IMR-90 (cell line): ENCODE measurements at regions not wholly inside any gene's neighbourhood (a gene's known extent, or its start where the extent isn't known, plus 50 kb on each side); places are given as distances from the start of the nearest gene placed in this dataset.

Experiments
- ATAC-seq: fragments of 200-7000 bp; cut with Tn5 transposase; 2 replicates; pipeline ENCODE4 v1.9.1; 2020; ENCODE audit warnings: low read depth, mild to moderate bottlenecking, moderate library complexity
- BruUV-seq: library from RNA; stranded (reverse); fragments of 400-500 nt; replicated peaks from 2 replicates; lab custom pipeline; 2021; lab: Mats Ljungman, UMichigan
- CTCF ChIA-PET: fragments of 300-600 bp; formaldehyde crosslinking; extraction: SDS; loops from one replicate; lab custom pipeline; 2021; ENCODE audit warnings: antibody characterized with exemption; lab: Yijun Ruan, JAX
- POLR2A ChIA-PET: fragments of 300-600 bp; sonication (Branson Sonifier 250); formaldehyde crosslinking; loops from one replicate; lab custom pipeline; 2022; ENCODE audit warnings: antibody characterized with exemption; ENCODE audit not compliant: unreplicated experiment; lab: Charles Lee
- DNase-seq: peaks from one replicate; pipeline ENCODE4 v3.0.0; 2013
- H2AFZ ChIP-seq: replicated peaks from 2 replicates; pipeline ENCODE3; 2013; ENCODE audit warnings: low read length, mild to moderate bottlenecking; ENCODE audit not compliant: poor library complexity
- H2AK5ac ChIP-seq: 2 replicates; pipeline ENCODE4 v1.6.1; 2013; ENCODE audit warnings: low read depth, low read length, inconsistent platforms
- H2AK9ac ChIP-seq: replicated peaks from 2 replicates; pipeline ENCODE3; 2013; ENCODE audit warnings: mild to moderate bottlenecking, low read depth, low read length, moderate library complexity; ENCODE audit not compliant: poor library complexity
- H2BK120ac ChIP-seq: 2 replicates; pipeline ENCODE4 v1.6.1; 2013; ENCODE audit warnings: low read depth, low read length, inconsistent platforms
- H2BK15ac ChIP-seq: 3 replicates; pipeline ENCODE4 v1.6.1; 2013; ENCODE audit warnings: low read depth, low read length, inconsistent platforms
- H2BK20ac ChIP-seq: 2 replicates; pipeline ENCODE4 v1.6.1; 2013; ENCODE audit warnings: low read depth, mild to moderate bottlenecking, inconsistent platforms, low read length, moderate library complexity
- H2BK5ac ChIP-seq: 2 replicates; pipeline ENCODE4 v1.6.1; 2013; ENCODE audit warnings: mild to moderate bottlenecking, low read depth, low read length, inconsistent platforms; ENCODE audit not compliant: poor library complexity, severe bottlenecking
- H3K14ac ChIP-seq: replicated peaks from 2 replicates; pipeline ENCODE4 v1.6.1; 2013; ENCODE audit warnings: low read depth, low read length, inconsistent platforms
- H3K18ac ChIP-seq: 2 replicates; pipeline ENCODE4 v1.6.1; 2013; ENCODE audit warnings: low read depth, low read length, control low read depth
- H3K23ac ChIP-seq: 2 replicates; pipeline ENCODE4 v1.6.1; 2013; ENCODE audit warnings: low read depth, low read length, inconsistent platforms
- H3K27ac ChIP-seq: 2 replicates; pipeline ENCODE4 v1.5.1; 2013; ENCODE audit warnings: mild to moderate bottlenecking, control low read depth, low read length; ENCODE audit not compliant: insufficient read depth
- H3K27me3 ChIP-seq: 2 replicates; pipeline ENCODE4 v1.6.1; 2013; ENCODE audit warnings: low read length; ENCODE audit not compliant: control insufficient read depth, insufficient read depth
- H3K36me3 ChIP-seq: 2 replicates; pipeline ENCODE4 v1.6.1; 2013; ENCODE audit warnings: low read length, mixed read lengths; ENCODE audit not compliant: control insufficient read depth, insufficient read depth
- H3K4ac ChIP-seq: 2 replicates; pipeline ENCODE4 v1.6.1; 2013; ENCODE audit warnings: low read depth, low read length, inconsistent platforms
- H3K4me1 ChIP-seq: 2 replicates; pipeline ENCODE4 v1.6.1; 2013; ENCODE audit warnings: low read length, mixed read lengths; ENCODE audit not compliant: control insufficient read depth, insufficient read depth
- H3K4me2 ChIP-seq: 2 replicates; pipeline ENCODE4 v1.6.1; 2013; ENCODE audit warnings: low read depth, mild to moderate bottlenecking, control low read depth, low read length, moderate library complexity
- H3K4me3 ChIP-seq: 2 replicates; pipeline ENCODE4 v1.5.1; 2013; ENCODE audit warnings: low read depth, mild to moderate bottlenecking, control low read depth, low read length, moderate library complexity; ENCODE audit not compliant: insufficient read depth
- H3K56ac ChIP-seq: 2 replicates; pipeline ENCODE4 v1.6.1; 2013; ENCODE audit warnings: low read length, inconsistent platforms; ENCODE audit not compliant: insufficient read depth; ENCODE audit errors: extremely low read depth
- H3K79me1 ChIP-seq, 2 experiments: 2 replicates each; pipeline ENCODE4 v1.6.1; 2013; ENCODE audit warnings: low read length in 2 of 2, inconsistent platforms in 1 of 2, low read depth in 1 of 2
- H3K9ac ChIP-seq: 2 replicates; pipeline ENCODE4 v1.6.1; 2013; ENCODE audit warnings: low read depth, low read length, control low read depth
- H3K9me1 ChIP-seq: 2 replicates; pipeline ENCODE4 v1.6.1; 2013; ENCODE audit warnings: low read length, inconsistent platforms; ENCODE audit not compliant: insufficient read depth
- H3K9me3 ChIP-seq: 2 replicates; pipeline ENCODE4 v1.6.1; 2013; ENCODE audit warnings: low read length; ENCODE audit not compliant: control insufficient read depth, insufficient read depth
- H4K20me1 ChIP-seq: 2 replicates; pipeline ENCODE4 v1.6.1; 2013; ENCODE audit warnings: low read length, inconsistent platforms; ENCODE audit not compliant: insufficient read depth
- H4K5ac ChIP-seq: 2 replicates; pipeline ENCODE4 v1.6.1; 2013; ENCODE audit warnings: mild to moderate bottlenecking, low read depth, low read length, control low read depth
- H4K8ac ChIP-seq, 2 experiments: 2 replicates each; pipeline ENCODE4 v1.6.1; 2013; ENCODE audit warnings: low read depth in 2 of 2, low read length in 2 of 2, control low read depth in 1 of 2, inconsistent platforms in 1 of 2
- H4K91ac ChIP-seq: 2 replicates; pipeline ENCODE4 v1.6.1; 2013; ENCODE audit warnings: low read depth, low read length, inconsistent platforms; ENCODE audit not compliant: insufficient read depth
- BHLHE40 ChIP-seq: fragments of 150-350 bp; IDR thresholded peaks from 2 replicates; pipeline ENCODE4 v1.6.1; 2016; ENCODE audit warnings: mild to moderate bottlenecking, low read depth, low read length
- CEBPB ChIP-seq: IDR thresholded peaks from 2 replicates; pipeline ENCODE4 v1.6.1; 2012; ENCODE audit warnings: low read depth, low read length, improper control_type of control experiment
- CHD1 ChIP-seq: IDR thresholded peaks from 2 replicates; pipeline ENCODE4 v1.6.1; 2012; ENCODE audit warnings: low read depth, low read length, improper control_type of control experiment
- CTCF ChIP-seq: conservative IDR thresholded peaks from 2 replicates; pipeline ENCODE4 v1.5.1; 2012; ENCODE audit warnings: mild to moderate bottlenecking, low read depth, low read length, improper control_type of control experiment
- ELK1 ChIP-seq: fragments of 150-350 bp; IDR thresholded peaks from 2 replicates; pipeline ENCODE4 v1.6.1; 2016; ENCODE audit warnings: low read depth, mild to moderate bottlenecking, low read length, moderate library complexity, borderline replicate concordance
- FOS ChIP-seq: fragments of 150-350 bp; IDR thresholded peaks from 2 replicates; pipeline ENCODE4 v1.6.1; 2016; ENCODE audit warnings: low read depth, low read length
- MAFK ChIP-seq: IDR thresholded peaks from 2 replicates; pipeline ENCODE4 v1.6.1; 2012; ENCODE audit warnings: low read depth, low read length, improper control_type of control experiment
- MAZ ChIP-seq: IDR thresholded peaks from 2 replicates; pipeline ENCODE4 v1.6.1; 2012; ENCODE audit warnings: low read depth, mild to moderate bottlenecking, low read length, improper control_type of control experiment, moderate library complexity, borderline replicate concordance
- MXI1 ChIP-seq: IDR thresholded peaks from 2 replicates; pipeline ENCODE4 v1.6.1; 2012; ENCODE audit warnings: low read depth, mild to moderate bottlenecking, low read length, moderate library complexity, borderline replicate concordance
- NFE2L2 ChIP-seq: fragments of 150-350 bp; IDR thresholded peaks from 2 replicates; pipeline ENCODE4 v1.6.1; 2016; ENCODE audit warnings: low read depth, mild to moderate bottlenecking, low read length
- POLR2A ChIP-seq: IDR thresholded peaks from 2 replicates; pipeline ENCODE4 v1.6.1; 2012; ENCODE audit warnings: mild to moderate bottlenecking, low read depth, low read length
- RAD21 ChIP-seq: IDR thresholded peaks from 2 replicates; pipeline ENCODE4 v1.6.1; 2012; ENCODE audit warnings: low read length, improper control_type of control experiment
- RCOR1 ChIP-seq: IDR thresholded peaks from 2 replicates; pipeline ENCODE4 v1.6.1; 2012; ENCODE audit warnings: mild to moderate bottlenecking, low read length, improper control_type of control experiment; ENCODE audit not compliant: insufficient replicate concordance
- RFX5 ChIP-seq: IDR thresholded peaks from 2 replicates; pipeline ENCODE4 v1.8.0; 2012; ENCODE audit warnings: low read depth, mild to moderate bottlenecking, low read length, moderate library complexity
- SMC3 ChIP-seq: fragments of 150-350 bp; IDR thresholded peaks from 2 replicates; pipeline ENCODE4 v1.6.1; 2016; ENCODE audit warnings: low read depth, mild to moderate bottlenecking, antibody characterized with exemption, low read length, moderate library complexity
- USF2 ChIP-seq: fragments of 150-350 bp; IDR thresholded peaks from 2 replicates; pipeline ENCODE4 v1.6.1; 2017; ENCODE audit warnings: mild to moderate bottlenecking, antibody characterized with exemption, low read length, low read depth
- WGBS, 2 experiments: methylation state at CpG; one replicate each; pipeline versions ENCODE4 v1.1.5 to v1.1.7; 2013; ENCODE audit warnings: missing lambda C conversion rate in 2 of 2; ENCODE audit not compliant: insufficient read length in 1 of 2; ENCODE audit errors: extremely low coverage in 2 of 2; 5-methylcytosine and 5-hydroxymethylcytosine counted together
- dilution Hi-C: fragments of 300-500 bp; cut with HindIII; formaldehyde crosslinking; loops from one replicate; pipeline ENCODE4 v1.14.3; 2018; ENCODE audit warnings: low sequenced_read_pairs; ENCODE audit not compliant: unreplicated experiment
- in situ Hi-C: fragments of 300-500 bp; cut with MboI; formaldehyde crosslinking; loops from 3 replicates; pipeline ENCODE4 v1.14.3; 2019; ENCODE audit warnings: low sequenced_read_pairs, inconsistent platforms, mixed read lengths
- intact Hi-C: fragments of 100-400 bp; cut with micrococcal nuclease; formaldehyde crosslinking; loops from 2 replicates; pipeline ENCODE4 v1.10.0; 2022

GRCh38 chr1:170377440-170377839 lies 154.5 kb upstream of the GORAB start:
- peaks cover 12% of the 10 kb centered on the region for H3K4me1 ChIP-seq
- H3K36me3 ChIP-seq: no peaks in the 10 kb centered on the region
- in situ Hi-C loops (no loop called here), dilution Hi-C loops (no loop called here), intact Hi-C loops (loop anchor here (5.0 kb wide), 1 partner anchor 35 kb away; no protein-coding TSS in a partner anchor)
- H3K18ac ChIP-seq: peak overlapping the region; percentile 88; the same call in 1 of the 2 replicates
- H4K91ac ChIP-seq: no peak overlapping the region
- H4K20me1 ChIP-seq: no peaks in the 10 kb centered on the region
- no peaks in the 10 kb centered on the region for H3K27me3 ChIP-seq
- H2AK9ac ChIP-seq: no peak overlapping the region
- no peak overlapping the region for H3K56ac ChIP-seq
- no peak overlapping the region; the same call in 1 of the 2 replicates for H3K4ac ChIP-seq
- CTCF ChIA-PET: no interaction called here
- H2BK5ac ChIP-seq: peak overlapping the region; percentile 66
- H3K9ac ChIP-seq: no peak overlapping the region
- no peak overlapping the region for H3K4me3 ChIP-seq
- H2AK5ac ChIP-seq: no peak overlapping the region
- H3K9me1 ChIP-seq: peaks cover 2% of the 10 kb centered on the region; the same call in 1 of the 2 replicates
- no TSS peak for BruUV-seq
- no peaks in the 10 kb centered on the region for H3K79me1 ChIP-seq
- H4K5ac ChIP-seq: peak overlapping the region; percentile 68; the same call in 1 of the 2 replicates
- H3K27ac ChIP-seq: no peak overlapping the region
- H2AFZ ChIP-seq: no peak overlapping the region
- no CpG with 5 or more reads among the region's 1 CpG for WGBS, 2 experiments
- no peaks in the 10 kb centered on the region for H3K9me3 ChIP-seq
- no peak overlapping the region for H2BK120ac ChIP-seq
- no peak overlapping the region for H3K23ac ChIP-seq
- H3K4me2 ChIP-seq: no peak overlapping the region
- POLR2A ChIA-PET: no interaction called here
- no peak overlapping the region for H2BK15ac ChIP-seq
- no peak for ATAC-seq
- H4K8ac ChIP-seq: no peak overlapping the region
- DNase-seq: no peak
- no peak overlapping the region for H3K14ac ChIP-seq
- no peak overlapping the region; the same call in 1 of the 2 replicates for H2BK20ac ChIP-seq
- TF ChIP-seq ELK1 (no peak), RAD21 (no peak), MAFK (no peak), MAZ (no peak), POLR2A (no peak), CTCF (no peak), SMC3 (no peak), MXI1 (no peak), RFX5 (no peak), CHD1 (no peak), FOS (no peak), RCOR1 (no peak), USF2 (no peak), CEBPB (no peak), BHLHE40 (no peak), NFE2L2 (no peak)
